Mammary epithelial cell (primary cell): ENCODE measurements at regions not wholly inside any gene's neighbourhood (a gene's known extent, or its start where the extent isn't known, plus 50 kb on each side); places are given as distances from the start of the nearest gene placed in this dataset.

Source experiments
- EZH2 ChIP-seq: IDR thresholded peaks from 2 replicates; pipeline ENCODE4 v1.6.1; 2012; ENCODE audit warnings: low read length, inconsistent platforms, borderline replicate concordance
- TF ChIP-seq, protein P1 (sequence below), 2 donors: IDR thresholded peaks in 1 of 2; conservative IDR thresholded peaks in 1 of 2; 2 replicates each; pipeline ENCODE4 v1.5.1; 2011 to 2012; ENCODE audit warnings: inconsistent platforms in 2 of 2, low read length in 2 of 2, mild to moderate bottlenecking in 2 of 2, control low read depth in 1 of 2, low read depth in 1 of 2; ENCODE audit not compliant: insufficient read depth in 1 of 2; ENCODE audit errors: extremely low read depth in 1 of 2

DNA sequence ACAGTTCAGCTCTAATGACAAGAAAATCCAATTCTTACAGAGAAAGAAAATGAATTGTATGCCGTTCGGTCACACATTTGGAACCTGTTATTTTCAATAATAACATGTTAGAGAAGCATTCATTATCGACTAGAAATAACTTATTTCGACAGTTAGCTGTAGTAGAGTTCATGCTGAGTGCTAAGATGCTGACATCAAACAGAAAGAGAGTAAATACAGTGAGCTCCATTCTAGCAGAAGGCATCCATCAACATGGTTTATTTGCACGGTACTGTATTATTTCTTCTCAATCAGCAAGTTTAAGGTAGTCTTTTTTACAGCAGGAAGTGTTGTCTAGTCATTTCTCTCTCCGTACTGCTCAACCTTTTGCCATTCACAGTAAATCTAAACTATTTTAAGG lies 732.1 kb downstream of the STIM2 start:
- TF ChIP-seq, protein P1, sequence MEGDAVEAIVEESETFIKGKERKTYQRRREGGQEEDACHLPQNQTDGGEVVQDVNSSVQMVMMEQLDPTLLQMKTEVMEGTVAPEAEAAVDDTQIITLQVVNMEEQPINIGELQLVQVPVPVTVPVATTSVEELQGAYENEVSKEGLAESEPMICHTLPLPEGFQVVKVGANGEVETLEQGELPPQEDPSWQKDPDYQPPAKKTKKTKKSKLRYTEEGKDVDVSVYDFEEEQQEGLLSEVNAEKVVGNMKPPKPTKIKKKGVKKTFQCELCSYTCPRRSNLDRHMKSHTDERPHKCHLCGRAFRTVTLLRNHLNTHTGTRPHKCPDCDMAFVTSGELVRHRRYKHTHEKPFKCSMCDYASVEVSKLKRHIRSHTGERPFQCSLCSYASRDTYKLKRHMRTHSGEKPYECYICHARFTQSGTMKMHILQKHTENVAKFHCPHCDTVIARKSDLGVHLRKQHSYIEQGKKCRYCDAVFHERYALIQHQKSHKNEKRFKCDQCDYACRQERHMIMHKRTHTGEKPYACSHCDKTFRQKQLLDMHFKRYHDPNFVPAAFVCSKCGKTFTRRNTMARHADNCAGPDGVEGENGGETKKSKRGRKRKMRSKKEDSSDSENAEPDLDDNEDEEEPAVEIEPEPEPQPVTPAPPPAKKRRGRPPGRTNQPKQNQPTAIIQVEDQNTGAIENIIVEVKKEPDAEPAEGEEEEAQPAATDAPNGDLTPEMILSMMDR (conservative IDR thresholded peaks at IDR 0.05 in 1 of 2, IDR thresholded peaks at IDR 0.05 in 1 of 2; ENCODE audit: extremely low read depth in 1 of 2, insufficient read depth in 1 of 2, low read depth in 1 of 2, low read length in 2 of 2): no peak
- no peak for TF ChIP-seq EZH2
